ENCODE measurements at regions not wholly inside any gene's neighbourhood (a gene's known extent, or its start where the extent isn't known, plus 50 kb on each side); places are given as distances from the start of the nearest gene placed in this dataset.
"Not testable (repeated sequence)": the region's sequence is repeated elsewhere in the genome, so short reads cannot be mapped to it uniquely, and the experiment has no call there.

GRCh38 chr6:28824793-28825731 is 98.7 kb downstream of the TRIM27 start:
- no peak overlapping the region for H2BK5ac ChIP-seq (ENCODE audit: low read length)
- no peak overlapping the region for H4K8ac ChIP-seq (ENCODE audit: low read depth, low read length)
- H4K91ac ChIP-seq (ENCODE audit: low read depth, low read length, poor library complexity) = no peak overlapping the region
- no peak overlapping the region for H3K18ac ChIP-seq (ENCODE audit: low read length)
- H3K27ac ChIP-seq (replicated peaks; ENCODE audit: low read length) = no peak overlapping the region
- no peak overlapping the region for H2BK15ac ChIP-seq (ENCODE audit: low read length)
- no peak overlapping the region for H3K23ac ChIP-seq (ENCODE audit: low read depth, low read length, poor library complexity)
- H2BK120ac ChIP-seq (ENCODE audit: low read depth, low read length) = no peak overlapping the region
- WGBS, 2 donors (ENCODE audit: extremely low coverage in 2 of 2, insufficient read length in 2 of 2, insufficient replicate concordance in 1 of 2) = no CpG with 5 or more reads among the region's 34 CpGs
- no peak overlapping the region for H2BK12ac ChIP-seq (ENCODE audit: low read length)
- H3K4me3 ChIP-seq (ENCODE audit: low read length in 2 of 2) = no peak overlapping the region
- H3K27me3 ChIP-seq (ENCODE audit: control insufficient read depth in 3 of 3, insufficient read depth in 3 of 3, low read depth in 1 of 3, low read length in 3 of 3) = peaks cover 8 to 54% (median 46%) of the 10 kb centered on the region in 3 experiments
- peaks cover 0 to 5% of the 10 kb centered on the region in 2 donors for H3K9me3 ChIP-seq (replicated peaks in 1 of 2; ENCODE audit: control insufficient read depth in 2 of 2, insufficient read depth in 1 of 2, low read depth in 1 of 2, low read length in 2 of 2)
- no peak overlapping the region for H3K4ac ChIP-seq (ENCODE audit: low read length)
- H3K4me1 ChIP-seq (ENCODE audit: control insufficient read depth in 2 of 2, insufficient read depth in 1 of 2, low read depth in 1 of 2, low read length in 2 of 2) = peaks cover 0 to 3% of the 10 kb centered on the region in 2 donors
- H2AK5ac ChIP-seq (ENCODE audit: low read depth, low read length) = no peak overlapping the region
- no peak overlapping the region for H3K14ac ChIP-seq (ENCODE audit: low read length)
- no peak for DNase-seq (ENCODE audit: low spot score)
- H3K9ac ChIP-seq (ENCODE audit: low read depth, low read length, poor library complexity) = no peak overlapping the region
- H3K4me2 ChIP-seq (ENCODE audit: insufficient read depth, low read length, poor library complexity, severe bottlenecking) = peak overlapping the region; percentile 21
- H3K79me1 ChIP-seq (ENCODE audit: low read depth, low read length) = no peaks in the 10 kb centered on the region
- H3K36me3 ChIP-seq (replicated peaks in 1 of 2; ENCODE audit: control insufficient read depth in 2 of 2, insufficient read depth in 2 of 2, low read length in 2 of 2) = no peaks in the 10 kb centered on the region
- peak overlapping the region; percentile 72 for H2AFZ ChIP-seq (ENCODE audit: low read length)

GRCh38 chr6:28825732-28826293 is 98.0 kb downstream of the TRIM27 start:
- H3K4ac ChIP-seq (ENCODE audit: low read length) = no peak overlapping the region
- no CpG with 5 or more reads among the region's 16 CpGs for WGBS, 2 donors (ENCODE audit: extremely low coverage in 2 of 2, insufficient read length in 2 of 2, insufficient replicate concordance in 1 of 2)
- peak overlapping the region; percentile 72 for H2AFZ ChIP-seq (ENCODE audit: low read length)
- no peak overlapping the region for H2BK5ac ChIP-seq (ENCODE audit: low read length)
- H3K27me3 ChIP-seq (ENCODE audit: control insufficient read depth in 3 of 3, insufficient read depth in 3 of 3, low read depth in 1 of 3, low read length in 3 of 3) = peaks cover 8 to 54% (median 46%) of the 10 kb centered on the region in 3 experiments
- H3K36me3 ChIP-seq (replicated peaks in 1 of 2; ENCODE audit: control insufficient read depth in 2 of 2, insufficient read depth in 2 of 2, low read length in 2 of 2) = no peaks in the 10 kb centered on the region
- H3K4me3 ChIP-seq (ENCODE audit: low read length in 2 of 2) = no peak overlapping the region
- no peak overlapping the region for H3K18ac ChIP-seq (ENCODE audit: low read length)
- H2BK15ac ChIP-seq (ENCODE audit: low read length) = no peak overlapping the region
- peaks cover 0 to 5% of the 10 kb centered on the region in 2 donors for H3K9me3 ChIP-seq (replicated peaks in 1 of 2; ENCODE audit: control insufficient read depth in 2 of 2, insufficient read depth in 1 of 2, low read depth in 1 of 2, low read length in 2 of 2)
- no peak overlapping the region for H3K9ac ChIP-seq (ENCODE audit: low read depth, low read length, poor library complexity)
- H2AK5ac ChIP-seq (ENCODE audit: low read depth, low read length) = no peak overlapping the region
- no peak overlapping the region for H3K14ac ChIP-seq (ENCODE audit: low read length)
- H2BK120ac ChIP-seq (ENCODE audit: low read depth, low read length) = no peak overlapping the region
- peaks cover 0 to 3% of the 10 kb centered on the region in 2 donors for H3K4me1 ChIP-seq (ENCODE audit: control insufficient read depth in 2 of 2, insufficient read depth in 1 of 2, low read depth in 1 of 2, low read length in 2 of 2)
- H3K23ac ChIP-seq (ENCODE audit: low read depth, low read length, poor library complexity) = no peak overlapping the region
- no peak overlapping the region for H3K4me2 ChIP-seq (ENCODE audit: insufficient read depth, low read length, poor library complexity, severe bottlenecking)
- no peak overlapping the region for H2BK12ac ChIP-seq (ENCODE audit: low read length)
- H4K8ac ChIP-seq (ENCODE audit: low read depth, low read length) = no peak overlapping the region
- no peak overlapping the region for H4K91ac ChIP-seq (ENCODE audit: low read depth, low read length, poor library complexity)
- no peak overlapping the region for H3K27ac ChIP-seq (replicated peaks; ENCODE audit: low read length)
- no peak for DNase-seq (ENCODE audit: low spot score)
- H3K79me1 ChIP-seq (ENCODE audit: low read depth, low read length) = no peaks in the 10 kb centered on the region

- H3K14ac ChIP-seq (ENCODE audit: low read length); H3K18ac ChIP-seq (ENCODE audit: low read length); H3K4me1 ChIP-seq (ENCODE audit: control insufficient read depth in 2 of 2, insufficient read depth in 1 of 2, low read depth in 1 of 2, low read length in 2 of 2); H3K23ac ChIP-seq (ENCODE audit: low read depth, low read length, poor library complexity); H2AK5ac ChIP-seq (ENCODE audit: low read depth, low read length); H2BK15ac ChIP-seq (ENCODE audit: low read length); H4K91ac ChIP-seq (ENCODE audit: low read depth, low read length, poor library complexity); H3K9me3 ChIP-seq (replicated peaks in 1 of 2; ENCODE audit: control insufficient read depth in 2 of 2, insufficient read depth in 1 of 2, low read depth in 1 of 2, low read length in 2 of 2); H3K79me1 ChIP-seq (ENCODE audit: low read depth, low read length); H2BK12ac ChIP-seq (ENCODE audit: low read length); H4K8ac ChIP-seq (ENCODE audit: low read depth, low read length); H3K4me3 ChIP-seq (ENCODE audit: low read length in 2 of 2); H3K4me2 ChIP-seq (ENCODE audit: insufficient read depth, low read length, poor library complexity, severe bottlenecking); H3K27ac ChIP-seq (replicated peaks; ENCODE audit: low read length); H2AFZ ChIP-seq (ENCODE audit: low read length); H3K9ac ChIP-seq (ENCODE audit: low read depth, low read length, poor library complexity); H3K36me3 ChIP-seq (replicated peaks in 1 of 2; ENCODE audit: control insufficient read depth in 2 of 2, insufficient read depth in 2 of 2, low read length in 2 of 2); DNase-seq (ENCODE audit: low spot score); H3K4ac ChIP-seq (ENCODE audit: low read length); H2BK5ac ChIP-seq (ENCODE audit: low read length); H2BK120ac ChIP-seq (ENCODE audit: low read depth, low read length): not testable (repeated sequence)
- no CpG with 5 or more reads among the region's 6 CpGs for WGBS, 2 donors (ENCODE audit: extremely low coverage in 2 of 2, insufficient read length in 2 of 2, insufficient replicate concordance in 1 of 2)
- peaks cover 0 to 18% (median 14%) of the 10 kb centered on the region in 3 experiments for H3K27me3 ChIP-seq (ENCODE audit: control insufficient read depth in 3 of 3, insufficient read depth in 3 of 3, low read depth in 1 of 3, low read length in 3 of 3)
Observed at GRCh38 chr6:28831683-28832082, 92.1 kb downstream of the TRIM27 start.

- H2AK5ac ChIP-seq (ENCODE audit: low read depth, low read length) = not testable (repeated sequence)
Observed at GRCh38 chr6:28836703-28837102, 87.1 kb downstream of the TRIM27 start.

More at GRCh38 chr6:28836703-28837102, 87.1 kb downstream of the TRIM27 start:
- not testable (repeated sequence) for H2BK12ac ChIP-seq (ENCODE audit: low read length); H3K9me3 ChIP-seq (replicated peaks in 1 of 2; ENCODE audit: control insufficient read depth in 2 of 2, insufficient read depth in 1 of 2, low read depth in 1 of 2, low read length in 2 of 2); H3K36me3 ChIP-seq (replicated peaks in 1 of 2; ENCODE audit: control insufficient read depth in 2 of 2, insufficient read depth in 2 of 2, low read length in 2 of 2); H3K4ac ChIP-seq (ENCODE audit: low read length); H3K9ac ChIP-seq (ENCODE audit: low read depth, low read length, poor library complexity); H2AFZ ChIP-seq (ENCODE audit: low read length); H3K79me1 ChIP-seq (ENCODE audit: low read depth, low read length); H4K8ac ChIP-seq (ENCODE audit: low read depth, low read length); DNase-seq (ENCODE audit: low spot score); H2BK120ac ChIP-seq (ENCODE audit: low read depth, low read length); H3K4me3 ChIP-seq (ENCODE audit: low read length in 2 of 2); H3K18ac ChIP-seq (ENCODE audit: low read length); H3K27ac ChIP-seq (replicated peaks; ENCODE audit: low read length); H2BK15ac ChIP-seq (ENCODE audit: low read length); H3K23ac ChIP-seq (ENCODE audit: low read depth, low read length, poor library complexity); H4K91ac ChIP-seq (ENCODE audit: low read depth, low read length, poor library complexity); H3K4me2 ChIP-seq (ENCODE audit: insufficient read depth, low read length, poor library complexity, severe bottlenecking); H2BK5ac ChIP-seq (ENCODE audit: low read length); H3K4me1 ChIP-seq (ENCODE audit: control insufficient read depth in 2 of 2, insufficient read depth in 1 of 2, low read depth in 1 of 2, low read length in 2 of 2); H3K14ac ChIP-seq (ENCODE audit: low read length)
- peaks cover 0 to 14% (median 2%) of the 10 kb centered on the region in 3 experiments for H3K27me3 ChIP-seq (ENCODE audit: control insufficient read depth in 3 of 3, insufficient read depth in 3 of 3, low read depth in 1 of 3, low read length in 3 of 3)
- no CpG with 5 or more reads among the region's 21 CpGs for WGBS, 2 donors (ENCODE audit: extremely low coverage in 2 of 2, insufficient read length in 2 of 2, insufficient replicate concordance in 1 of 2)

All from neuronal stem cell (in vitro differentiated cells).